ENCODE measurements at regions not wholly inside any gene's neighbourhood (a gene's known extent, or its start where the extent isn't known, plus 50 kb on each side); places are given as distances from the start of the nearest gene placed in this dataset.
"Not testable (repeated sequence)": the region's sequence is repeated elsewhere in the genome, so short reads cannot be mapped to it uniquely, and the experiment has no call there.

DNA sequence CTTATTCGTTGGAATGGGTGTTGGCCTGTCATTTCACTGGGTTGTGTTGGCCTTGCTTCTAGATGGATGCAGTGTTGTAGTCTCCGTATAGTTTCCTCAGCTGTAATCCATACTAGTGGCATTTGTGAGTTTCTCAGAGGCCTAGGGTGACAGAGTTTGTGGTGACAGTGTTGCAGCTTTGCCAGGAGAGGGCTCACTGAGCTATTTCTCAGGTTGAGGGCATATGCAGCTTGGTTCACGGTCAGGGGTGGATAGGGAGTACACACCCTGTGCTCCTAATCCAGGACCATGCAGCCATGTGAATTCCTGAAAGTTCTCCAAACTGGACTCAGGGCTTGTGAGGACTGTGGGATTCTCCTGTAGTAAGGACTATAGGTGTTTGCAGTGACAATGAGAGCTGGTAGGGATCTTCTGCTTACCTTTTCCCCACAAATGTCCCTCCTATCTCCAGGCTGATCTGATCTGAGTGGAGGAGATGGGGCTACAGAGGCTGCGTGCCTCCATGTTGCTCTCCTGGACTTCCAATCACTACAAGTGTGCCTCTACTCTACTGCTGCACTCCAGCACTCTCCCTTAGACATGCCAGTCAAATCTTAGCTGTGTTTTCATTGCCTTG lies 229.0 kb downstream of the STK31 start:
- TF ChIP-seq, protein P1, sequence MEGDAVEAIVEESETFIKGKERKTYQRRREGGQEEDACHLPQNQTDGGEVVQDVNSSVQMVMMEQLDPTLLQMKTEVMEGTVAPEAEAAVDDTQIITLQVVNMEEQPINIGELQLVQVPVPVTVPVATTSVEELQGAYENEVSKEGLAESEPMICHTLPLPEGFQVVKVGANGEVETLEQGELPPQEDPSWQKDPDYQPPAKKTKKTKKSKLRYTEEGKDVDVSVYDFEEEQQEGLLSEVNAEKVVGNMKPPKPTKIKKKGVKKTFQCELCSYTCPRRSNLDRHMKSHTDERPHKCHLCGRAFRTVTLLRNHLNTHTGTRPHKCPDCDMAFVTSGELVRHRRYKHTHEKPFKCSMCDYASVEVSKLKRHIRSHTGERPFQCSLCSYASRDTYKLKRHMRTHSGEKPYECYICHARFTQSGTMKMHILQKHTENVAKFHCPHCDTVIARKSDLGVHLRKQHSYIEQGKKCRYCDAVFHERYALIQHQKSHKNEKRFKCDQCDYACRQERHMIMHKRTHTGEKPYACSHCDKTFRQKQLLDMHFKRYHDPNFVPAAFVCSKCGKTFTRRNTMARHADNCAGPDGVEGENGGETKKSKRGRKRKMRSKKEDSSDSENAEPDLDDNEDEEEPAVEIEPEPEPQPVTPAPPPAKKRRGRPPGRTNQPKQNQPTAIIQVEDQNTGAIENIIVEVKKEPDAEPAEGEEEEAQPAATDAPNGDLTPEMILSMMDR (IDR thresholded peaks at IDR 0.05; ENCODE audit: extremely low read depth, low read depth, low read length): no peak
- Histone ChIP-seq H4K20me1 (ENCODE audit: insufficient read depth, low read length) (no peaks in the 10 kb centered on the region), H3K4me3 (ENCODE audit: insufficient read depth, low read length) (no peak overlapping the region), H3K79me2 (ENCODE audit: insufficient read depth, low read length) (no peaks in the 10 kb centered on the region), H3K4me2 (ENCODE audit: insufficient read depth, low read length) (no peak overlapping the region), H3K27ac (ENCODE audit: low read depth, low read length) (no peak overlapping the region), H3K9me3 (ENCODE audit: low read depth, low read length) (no peaks in the 10 kb centered on the region), H2AFZ (ENCODE audit: low read length) (no peak overlapping the region), H3K27me3 (ENCODE audit: insufficient read depth, low read length) (no peaks in the 10 kb centered on the region), H3K36me3 (ENCODE audit: insufficient read depth, low read length) (no peaks in the 10 kb centered on the region), H3K4me1 (ENCODE audit: insufficient read depth, low read length) (no peaks in the 10 kb centered on the region)
- no peak for DNase-seq (ENCODE audit: insufficient read length, low spot score, missing footprints)

DNA sequence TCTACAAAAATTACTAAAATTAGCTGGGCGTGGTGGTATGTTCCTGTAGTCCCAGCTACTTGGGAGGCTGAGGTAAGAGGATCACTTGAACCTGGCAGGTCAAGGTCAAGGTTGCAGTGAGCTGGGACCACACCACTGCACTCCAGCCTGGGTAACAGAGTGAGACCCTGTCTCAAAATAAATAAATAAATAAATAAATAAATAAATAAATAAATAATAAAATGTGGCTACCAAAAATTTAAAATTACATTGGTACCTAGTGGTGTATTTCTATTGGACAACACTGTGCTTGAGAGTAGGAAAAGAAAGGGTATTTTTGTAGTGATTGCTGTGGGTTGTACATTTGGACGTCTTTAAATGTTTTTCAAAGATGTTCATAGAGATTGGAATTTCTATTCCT lies 229.7 kb downstream of the STK31 start:
- not testable (repeated sequence) for H3K79me2 ChIP-seq (ENCODE audit: insufficient read depth, low read length); H3K4me1 ChIP-seq (ENCODE audit: insufficient read depth, low read length); H3K4me2 ChIP-seq (ENCODE audit: insufficient read depth, low read length); H3K36me3 ChIP-seq (ENCODE audit: insufficient read depth, low read length); H3K27ac ChIP-seq (ENCODE audit: low read depth, low read length); DNase-seq (ENCODE audit: insufficient read length, low spot score, missing footprints); H3K4me3 ChIP-seq (ENCODE audit: insufficient read depth, low read length); H4K20me1 ChIP-seq (ENCODE audit: insufficient read depth, low read length); H3K9me3 ChIP-seq (ENCODE audit: low read depth, low read length); H2AFZ ChIP-seq (ENCODE audit: low read length); H3K27me3 ChIP-seq (ENCODE audit: insufficient read depth, low read length)

DNA sequence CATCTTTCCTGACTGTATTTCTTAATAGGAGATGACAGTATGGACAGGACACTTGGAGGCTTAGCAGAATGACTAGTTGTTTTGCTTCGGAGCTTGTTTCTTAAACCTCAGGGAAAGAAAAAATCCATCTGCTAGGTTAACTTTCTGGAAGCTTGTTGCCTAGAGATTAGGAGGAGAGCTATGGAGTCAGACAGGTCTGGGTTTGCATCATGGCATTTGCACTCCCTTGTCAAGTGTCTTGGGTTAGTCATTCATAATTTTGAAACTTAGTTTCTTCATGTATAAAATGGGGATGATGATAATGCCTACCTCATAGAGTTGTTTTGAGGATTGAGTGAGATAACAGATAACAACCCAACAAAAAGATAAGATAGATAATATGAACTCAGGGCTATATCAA lies 231.5 kb downstream of the STK31 start:
- TF ChIP-seq, protein P1 (IDR thresholded peaks at IDR 0.05; ENCODE audit: extremely low read depth, low read depth, low read length): no peak
- H3K4me1 ChIP-seq (ENCODE audit: insufficient read depth, low read length): no peaks in the 10 kb centered on the region
- no peak overlapping the region for H2AFZ ChIP-seq (ENCODE audit: low read length)
- no peak overlapping the region for H3K27ac ChIP-seq (ENCODE audit: low read depth, low read length)
- no peaks in the 10 kb centered on the region for H4K20me1 ChIP-seq (ENCODE audit: insufficient read depth, low read length)
- no peak overlapping the region for H3K4me3 ChIP-seq (ENCODE audit: insufficient read depth, low read length)
- no peaks in the 10 kb centered on the region for H3K79me2 ChIP-seq (ENCODE audit: insufficient read depth, low read length)
- no peaks in the 10 kb centered on the region for H3K27me3 ChIP-seq (ENCODE audit: insufficient read depth, low read length)
- no peak for DNase-seq (ENCODE audit: insufficient read length, low spot score, missing footprints)
- no peaks in the 10 kb centered on the region for H3K36me3 ChIP-seq (ENCODE audit: insufficient read depth, low read length)
- no peaks in the 10 kb centered on the region for H3K9me3 ChIP-seq (ENCODE audit: low read depth, low read length)
- H3K4me2 ChIP-seq (ENCODE audit: insufficient read depth, low read length): no peak overlapping the region

DNA sequence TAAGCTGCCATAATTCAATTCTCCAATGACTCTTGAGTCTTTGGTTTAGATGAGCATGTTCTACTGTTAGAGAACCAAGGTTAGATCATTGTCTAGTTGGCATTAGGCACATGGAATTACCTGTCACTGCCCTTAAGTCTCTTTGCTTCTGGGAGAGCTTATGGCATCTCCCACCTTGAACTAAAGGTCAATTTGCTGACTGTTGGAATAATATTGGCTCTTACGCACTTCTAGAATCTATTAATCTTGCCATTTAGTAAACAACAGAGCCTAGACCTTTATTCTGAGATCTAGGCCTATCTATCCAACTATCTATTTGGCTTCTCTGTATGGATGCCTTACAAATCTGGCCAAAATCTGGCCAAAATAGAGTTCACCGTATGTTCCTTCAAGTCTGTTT lies 232.0 kb downstream of the STK31 start:
- H3K9me3 ChIP-seq (ENCODE audit: low read depth, low read length): no peaks in the 10 kb centered on the region
- H3K4me3 ChIP-seq (ENCODE audit: insufficient read depth, low read length): no peak overlapping the region
- H2AFZ ChIP-seq (ENCODE audit: low read length): no peak overlapping the region
- no peaks in the 10 kb centered on the region for H3K27me3 ChIP-seq (ENCODE audit: insufficient read depth, low read length)
- no peak overlapping the region for H3K27ac ChIP-seq (ENCODE audit: low read depth, low read length)
- H3K4me1 ChIP-seq (ENCODE audit: insufficient read depth, low read length): no peaks in the 10 kb centered on the region
- no peak for DNase-seq (ENCODE audit: insufficient read length, low spot score, missing footprints)
- no peak overlapping the region for H3K4me2 ChIP-seq (ENCODE audit: insufficient read depth, low read length)
- no peaks in the 10 kb centered on the region for H3K36me3 ChIP-seq (ENCODE audit: insufficient read depth, low read length)
- TF ChIP-seq, protein P1 (IDR thresholded peaks at IDR 0.05; ENCODE audit: extremely low read depth, low read depth, low read length): no peak
- H4K20me1 ChIP-seq (ENCODE audit: insufficient read depth, low read length): no peaks in the 10 kb centered on the region
- H3K79me2 ChIP-seq (ENCODE audit: insufficient read depth, low read length): no peaks in the 10 kb centered on the region
